K562 (cell line): ENCODE measurements at regions not wholly inside any gene's neighbourhood (a gene's known extent, or its start where the extent isn't known, plus 50 kb on each side); places are given as distances from the start of the nearest gene placed in this dataset.

Experiments used
- ADNP ChIP-seq: fragments of 200-800 bp; sonication (Bioruptor generic); IDR thresholded peaks from 2 replicates; pipeline ENCODE4 v1.6.1; 2016; ENCODE audit warnings: missing genetic modification characterization, missing compliant biosample characterization
- BHLHE40 ChIP-seq: IDR thresholded peaks from 2 replicates; pipeline ENCODE4 v1.6.1; 2011; ENCODE audit warnings: low read length, improper control_type of control experiment
- HDAC8 ChIP-seq: fragments of 450-650 bp; IDR thresholded peaks from 2 replicates; pipeline ENCODE4 v1.6.1; 2016; ENCODE audit warnings: mild to moderate bottlenecking, missing genetic modification characterization, moderate library complexity, missing compliant biosample characterization
- JUND ChIP-seq, 2 experiments: IDR thresholded peaks; 2 replicates in 1 of 2; 3 replicates in 1 of 2; pipeline ENCODE4 v1.6.1; 2011; ENCODE audit warnings: borderline replicate concordance in 2 of 2, low read depth in 2 of 2, low read length in 2 of 2, improper control_type of control experiment in 1 of 2, missing biosample characterization in 1 of 2, missing genetic modification characterization in 1 of 2, missing genetic modification reagents in 1 of 2
- NRF1 ChIP-seq, 2 experiments: fragments of 450-650 bp; IDR thresholded peaks in 1 of 2; conservative IDR thresholded peaks in 1 of 2; 2 replicates each; pipeline ENCODE4 v1.6.1; 2014; ENCODE audit warnings: mild to moderate bottlenecking in 2 of 2
- POLR2A ChIP-seq: fragments of 450-650 bp; conservative IDR thresholded peaks from 2 replicates; pipeline ENCODE4 v1.6.1; 2016
- RAD21 ChIP-seq, 2 experiments: fragments of 250-450 bp in 1 of 2; fragments of 450-650 bp in 1 of 2; sonication (Bioruptor Pico) in 1 of 2; formaldehyde crosslinking in 1 of 2; IDR thresholded peaks in 1 of 2; conservative IDR thresholded peaks in 1 of 2; 2 replicates each; pipeline versions ENCODE4 v1.4.0 to v1.8.0; 2020 to 2022; ENCODE audit warnings: mild to moderate bottlenecking in 2 of 2, moderate library complexity in 1 of 2
- RBM17 ChIP-seq: fragments of 200-400 bp; formaldehyde crosslinking; IDR thresholded peaks from 2 replicates; pipeline ENCODE4 v1.6.1; 2017; ENCODE audit warnings: low read depth, mild to moderate bottlenecking, low read length, borderline replicate concordance
- SIRT6 ChIP-seq: IDR thresholded peaks from one replicate; pipeline ENCODE4 v1.6.1; 2012; ENCODE audit warnings: low read depth, mild to moderate bottlenecking, control low read depth, inconsistent platforms, low read length, moderate library complexity
- TCF7 ChIP-seq: sonication (generic); IDR thresholded peaks from 2 replicates; pipeline ENCODE4 v1.6.1; 2016; ENCODE audit warnings: antibody characterized with exemption, borderline replicate concordance
- ZNF184 ChIP-seq: sonication (generic); formaldehyde crosslinking; IDR thresholded peaks from 2 replicates; pipeline ENCODE4 v1.5.0; 2020; ENCODE audit warnings: missing genetic modification reagents
- ZNF77 ChIP-seq: fragments of 250-450 bp; sonication (Bioruptor Pico); IDR thresholded peaks from 2 replicates; pipeline ENCODE4 v1.5.0; 2020
- TF ChIP-seq, protein P1 (sequence below): fragments of 250-450 bp; sonication (Bioruptor Pico); IDR thresholded peaks from 2 replicates; pipeline ENCODE4 v1.8.0; 2021; ENCODE audit warnings: mild to moderate bottlenecking, moderate library complexity
- TF ChIP-seq, protein P2 (sequence below), 3 experiments: IDR thresholded peaks in 2 of 3; conservative IDR thresholded peaks in 1 of 3; 2 replicates each; pipeline ENCODE4 v1.5.1; 2011 to 2012; ENCODE audit warnings: low read length in 3 of 3, mild to moderate bottlenecking in 3 of 3, control low read depth in 2 of 3, improper control_type of control experiment in 1 of 3, inconsistent platforms in 1 of 3, low read depth in 1 of 3, mixed read lengths in 1 of 3, moderate library complexity in 1 of 3; ENCODE audit not compliant: insufficient read depth in 2 of 3

DNA sequence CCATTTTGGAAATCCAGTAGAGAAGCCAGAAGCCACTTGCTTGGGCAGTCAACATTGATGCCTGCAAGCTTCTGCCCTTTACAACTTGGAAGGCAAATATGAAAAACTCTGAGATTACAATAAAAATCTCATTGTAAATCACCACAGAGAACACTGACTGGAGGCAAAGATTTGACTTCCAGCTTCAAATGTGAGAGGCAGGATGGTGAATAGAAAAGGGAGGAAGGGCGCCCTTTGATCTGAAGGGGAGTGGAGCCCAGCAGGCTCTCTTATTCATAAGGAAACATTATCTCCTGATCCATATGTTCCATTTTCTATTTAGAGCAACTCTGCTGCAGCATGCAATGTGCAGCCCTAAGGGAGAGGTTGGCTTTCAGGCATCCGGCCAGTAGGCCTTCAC is 348.3 kb downstream of the AJAP1 start:
- TF ChIP-seq, protein P1, sequence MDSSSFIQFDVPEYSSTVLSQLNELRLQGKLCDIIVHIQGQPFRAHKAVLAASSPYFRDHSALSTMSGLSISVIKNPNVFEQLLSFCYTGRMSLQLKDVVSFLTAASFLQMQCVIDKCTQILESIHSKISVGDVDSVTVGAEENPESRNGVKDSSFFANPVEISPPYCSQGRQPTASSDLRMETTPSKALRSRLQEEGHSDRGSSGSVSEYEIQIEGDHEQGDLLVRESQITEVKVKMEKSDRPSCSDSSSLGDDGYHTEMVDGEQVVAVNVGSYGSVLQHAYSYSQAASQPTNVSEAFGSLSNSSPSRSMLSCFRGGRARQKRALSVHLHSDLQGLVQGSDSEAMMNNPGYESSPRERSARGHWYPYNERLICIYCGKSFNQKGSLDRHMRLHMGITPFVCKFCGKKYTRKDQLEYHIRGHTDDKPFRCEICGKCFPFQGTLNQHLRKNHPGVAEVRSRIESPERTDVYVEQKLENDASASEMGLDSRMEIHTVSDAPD (CRISPR knock-in tag), result no peak
- TF ChIP-seq, protein P2, sequence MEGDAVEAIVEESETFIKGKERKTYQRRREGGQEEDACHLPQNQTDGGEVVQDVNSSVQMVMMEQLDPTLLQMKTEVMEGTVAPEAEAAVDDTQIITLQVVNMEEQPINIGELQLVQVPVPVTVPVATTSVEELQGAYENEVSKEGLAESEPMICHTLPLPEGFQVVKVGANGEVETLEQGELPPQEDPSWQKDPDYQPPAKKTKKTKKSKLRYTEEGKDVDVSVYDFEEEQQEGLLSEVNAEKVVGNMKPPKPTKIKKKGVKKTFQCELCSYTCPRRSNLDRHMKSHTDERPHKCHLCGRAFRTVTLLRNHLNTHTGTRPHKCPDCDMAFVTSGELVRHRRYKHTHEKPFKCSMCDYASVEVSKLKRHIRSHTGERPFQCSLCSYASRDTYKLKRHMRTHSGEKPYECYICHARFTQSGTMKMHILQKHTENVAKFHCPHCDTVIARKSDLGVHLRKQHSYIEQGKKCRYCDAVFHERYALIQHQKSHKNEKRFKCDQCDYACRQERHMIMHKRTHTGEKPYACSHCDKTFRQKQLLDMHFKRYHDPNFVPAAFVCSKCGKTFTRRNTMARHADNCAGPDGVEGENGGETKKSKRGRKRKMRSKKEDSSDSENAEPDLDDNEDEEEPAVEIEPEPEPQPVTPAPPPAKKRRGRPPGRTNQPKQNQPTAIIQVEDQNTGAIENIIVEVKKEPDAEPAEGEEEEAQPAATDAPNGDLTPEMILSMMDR (IDR thresholded peaks at IDR 0.05 in 2 of 3, conservative IDR thresholded peaks at IDR 0.05 in 1 of 3; ENCODE audit: insufficient read depth in 2 of 3, low read depth in 1 of 3, low read length in 3 of 3), result no peak
- TF ChIP-seq ADNP (tag) (no peak), HDAC8 (tag) (no peak), POLR2A (no peak), TCF7 (no peak), BHLHE40 (no peak), ZNF184 (no peak), RAD21 (CRISPR knock-in tag; conservative IDR thresholded peaks at IDR 0.05 in 1 of 2, IDR thresholded peaks at IDR 0.05 in 1 of 2) (no peak), JUND (IDR thresholded peaks at IDR 0.05; ENCODE audit: borderline replicate concordance, low read depth, low read length) (no peak), JUND (tag; IDR thresholded peaks at IDR 0.05; ENCODE audit: borderline replicate concordance, low read depth, low read length) (no peak), NRF1 (conservative IDR thresholded peaks at IDR 0.05 in 1 of 2, IDR thresholded peaks at IDR 0.05 in 1 of 2) (no peak), RBM17 (no peak), ZNF77 (CRISPR knock-in tag) (no peak), SIRT6 (no peak)
